ENCODE measurements at regions not wholly inside any gene's neighbourhood (a gene's known extent, or its start where the extent isn't known, plus 50 kb on each side); places are given as distances from the start of the nearest gene placed in this dataset.

GRCh38 chr5:107147589-107147988 is 523.1 kb downstream of the EFNA5 start:
- TF ChIP-seq CTCF (IDR thresholded peaks at IDR 0.05; ENCODE audit: low read length) (no peak), EZH2 (IDR thresholded peaks at IDR 0.05; ENCODE audit: borderline replicate concordance, low read length) (no peak)
